GM04503 (cell line): ENCODE measurements at regions not wholly inside any gene's neighbourhood (a gene's known extent, or its start where the extent isn't known, plus 50 kb on each side); places are given as distances from the start of the nearest gene placed in this dataset.
"Not testable (repeated sequence)": the region's sequence is repeated elsewhere in the genome, so short reads cannot be mapped to it uniquely, and the experiment has no call there.

Experiments used
- DNase-seq: peaks from one replicate; pipeline ENCODE4 v3.0.0-alpha.2; 2012; ENCODE audit warnings: low read depth

GRCh38 chr4:189185810-189186432 is 754.8 kb upstream of the FRG1 start:
- DNase-seq = no peak

DNA sequence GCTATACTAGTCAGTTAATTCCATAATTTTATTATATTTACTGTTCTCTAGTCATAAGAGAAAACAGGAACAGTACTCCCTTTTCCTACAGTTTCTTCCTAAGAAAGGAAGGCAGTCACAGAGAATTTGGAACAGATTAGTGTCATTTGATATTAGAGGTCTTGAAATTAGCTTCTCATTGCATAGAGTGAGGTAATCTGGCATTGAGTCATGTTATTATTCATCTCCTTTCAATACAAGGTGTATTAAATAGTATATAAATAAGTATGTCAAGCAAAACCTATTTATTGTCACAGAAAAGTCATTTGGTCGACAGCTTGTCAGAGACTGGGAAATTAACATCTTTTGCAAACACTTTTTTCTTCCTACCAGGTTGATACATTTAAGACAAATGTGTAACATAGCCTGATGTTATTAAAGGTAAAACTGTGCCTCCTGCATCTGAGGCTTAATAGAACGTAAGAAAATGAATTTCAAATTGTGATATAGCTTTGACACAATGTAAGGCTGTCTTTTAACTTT is 753.1 kb upstream of the FRG1 start:
- DNase-seq = no peak

DNA sequence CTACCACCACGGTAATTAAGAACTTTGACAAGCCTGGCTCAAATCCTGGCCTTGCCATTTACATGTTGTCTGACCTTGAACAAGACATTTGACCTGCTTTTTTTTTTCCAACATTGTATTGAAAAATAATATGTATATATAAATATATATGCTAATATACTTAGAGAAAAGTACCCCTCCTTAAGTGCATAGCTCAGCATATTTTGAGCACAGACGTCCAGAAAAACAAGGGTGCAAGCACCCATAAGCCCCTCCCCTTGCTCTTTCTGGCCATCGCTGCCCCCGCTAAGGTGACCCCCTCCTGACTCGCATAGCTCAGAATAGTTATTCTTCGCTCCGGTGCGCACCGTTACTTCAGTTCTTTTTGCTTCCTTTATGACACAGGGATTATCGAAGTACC is 742.0 kb upstream of the FRG1 start:
- DNase-seq = no peak

DNA sequence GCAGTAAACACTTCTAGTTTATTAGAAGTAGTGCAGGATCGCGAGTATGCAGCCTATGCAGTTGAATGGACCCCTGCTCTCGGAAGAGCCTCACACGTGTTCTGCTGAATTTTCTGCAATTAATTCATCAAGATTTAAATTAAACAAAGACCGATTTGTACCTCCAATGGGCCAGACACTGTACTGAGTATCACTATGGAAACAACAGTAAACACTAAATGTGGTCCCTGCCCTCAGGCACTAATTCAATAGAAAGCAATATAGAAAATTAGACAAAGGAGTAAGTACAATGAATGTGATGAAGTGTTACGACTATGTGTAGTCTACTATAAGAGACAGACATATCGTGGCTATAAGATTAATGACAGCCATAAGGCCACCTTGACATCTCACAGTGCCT is 740.3 kb upstream of the FRG1 start:
- DNase-seq = no peak

GRCh38 chr4:189202182-189202868 is 738.3 kb upstream of the FRG1 start:
- peak; percentile 21 for DNase-seq

DNA sequence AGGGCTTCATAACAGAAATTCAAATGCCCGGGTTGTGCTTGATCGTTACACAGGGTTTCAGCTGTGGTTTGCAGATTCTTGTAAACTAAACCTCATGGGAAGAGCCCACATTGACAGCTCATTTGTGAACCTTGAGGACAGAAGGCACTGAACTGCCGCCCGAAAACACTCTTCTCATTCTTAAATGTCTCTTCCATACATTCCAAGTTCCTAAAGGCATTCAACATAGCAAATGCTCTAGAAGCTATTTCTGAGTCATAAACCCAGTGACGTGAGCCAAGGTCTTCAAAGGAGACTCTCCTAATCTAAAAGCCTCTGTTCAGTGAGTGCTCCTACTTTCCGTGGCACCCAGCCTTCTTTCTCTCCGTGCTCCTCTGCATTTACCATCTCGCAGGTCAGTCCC is 737.8 kb upstream of the FRG1 start:
- no peak for DNase-seq

DNA sequence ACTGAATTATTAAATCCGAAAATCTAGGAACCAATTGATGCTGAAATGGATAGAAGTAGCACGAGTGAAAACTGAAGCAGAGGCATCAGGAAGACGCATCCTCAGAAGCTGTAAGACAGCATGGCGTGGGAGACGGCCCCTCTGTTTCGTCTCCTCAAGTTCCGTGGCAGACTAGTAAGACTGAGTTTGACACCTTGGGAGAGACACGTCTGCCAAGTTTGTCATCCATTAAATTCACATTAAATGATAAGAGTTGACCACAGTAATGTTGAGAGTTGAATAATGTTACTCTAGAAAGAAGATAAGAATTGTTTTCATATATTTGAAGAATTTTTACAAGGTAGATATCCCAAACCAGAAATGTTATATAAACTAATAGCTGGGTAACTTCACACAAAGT is 736.1 kb upstream of the FRG1 start:
- DNase-seq = no peak

DNA sequence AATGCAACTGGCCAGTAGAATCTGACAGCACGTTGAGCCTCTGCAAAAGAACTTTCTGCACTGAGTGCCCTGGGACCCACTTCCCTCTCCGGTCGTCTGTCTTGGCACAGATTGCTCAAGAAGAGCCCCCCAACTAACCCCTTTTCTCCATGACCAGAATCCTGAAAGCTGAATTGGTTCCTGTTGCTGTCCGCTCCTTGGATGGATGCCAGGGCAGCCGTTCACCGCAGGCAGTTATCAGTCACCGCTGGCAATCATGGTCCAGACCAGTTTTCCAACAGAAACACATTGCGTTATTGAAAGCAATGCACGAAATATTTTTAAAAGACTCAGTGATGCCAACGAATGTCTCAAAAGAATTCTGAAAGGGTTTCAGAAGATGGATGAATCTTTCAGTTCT is 733.7 kb upstream of the FRG1 start:
- no peak for DNase-seq

GRCh38 chr4:189207872-189208271 is 732.8 kb upstream of the FRG1 start:
- DNase-seq = no peak

GRCh38 chr4:189215574-189215973 is 725.1 kb upstream of the FRG1 start:
- no peak for DNase-seq

DNA sequence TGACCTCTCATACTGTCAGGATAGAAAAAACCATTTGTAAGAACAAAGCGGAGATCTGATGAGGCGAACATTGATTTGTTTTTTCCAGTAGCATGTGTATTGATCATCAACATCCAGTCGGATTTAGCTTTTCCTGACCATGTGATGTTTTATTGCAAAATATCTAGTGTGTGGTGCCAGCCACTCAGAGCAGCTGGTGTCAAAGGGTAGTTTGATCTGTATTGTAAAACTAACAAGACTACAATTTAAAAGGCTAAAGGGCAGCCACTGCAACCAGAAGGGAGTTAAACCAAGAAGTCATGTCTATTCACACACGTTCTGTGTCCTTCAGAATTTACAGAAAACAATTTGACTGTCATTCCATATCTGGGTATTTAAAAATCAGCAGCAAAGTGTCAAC is 719.0 kb upstream of the FRG1 start:
- DNase-seq = no peak

DNA sequence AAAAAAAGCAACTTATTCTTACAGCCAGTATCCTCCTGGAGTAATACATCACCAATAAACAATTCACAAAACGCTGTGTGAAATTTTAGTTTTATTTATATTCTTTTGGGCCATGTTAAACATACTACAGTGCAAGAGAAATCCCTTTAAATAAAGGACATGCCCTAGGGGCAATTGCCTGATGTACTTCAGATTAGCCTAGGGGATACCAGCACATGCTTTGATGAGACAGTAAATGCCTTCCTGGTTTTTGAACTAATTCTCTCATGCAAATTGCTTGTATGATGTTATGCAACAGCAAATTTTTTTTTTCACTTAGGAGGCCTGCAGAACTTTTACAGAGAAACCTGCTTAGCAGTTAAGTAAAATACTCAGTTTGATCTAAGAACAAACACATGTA is 711.9 kb upstream of the FRG1 start:
- DNase-seq = no peak

DNA sequence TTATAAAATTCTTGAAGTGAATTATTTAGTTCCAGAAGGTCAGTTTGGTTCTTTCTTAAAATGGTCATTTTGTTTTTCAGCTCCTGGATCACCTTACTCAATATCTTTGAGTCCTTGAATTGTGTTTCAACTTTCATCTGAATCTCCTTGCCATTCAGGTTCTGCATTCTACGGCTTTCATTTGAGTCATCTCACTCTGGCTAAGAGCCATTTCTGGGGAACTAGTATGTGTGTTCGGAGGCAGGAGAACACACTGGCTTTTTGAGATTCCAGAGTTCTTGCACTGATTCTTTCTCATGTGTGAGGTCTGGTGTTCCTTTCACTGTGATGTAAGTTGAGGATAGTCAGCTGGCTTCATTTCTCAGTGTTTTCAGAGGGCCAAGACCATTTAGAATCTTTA is 708.4 kb upstream of the FRG1 start:
- DNase-seq = no peak

DNA sequence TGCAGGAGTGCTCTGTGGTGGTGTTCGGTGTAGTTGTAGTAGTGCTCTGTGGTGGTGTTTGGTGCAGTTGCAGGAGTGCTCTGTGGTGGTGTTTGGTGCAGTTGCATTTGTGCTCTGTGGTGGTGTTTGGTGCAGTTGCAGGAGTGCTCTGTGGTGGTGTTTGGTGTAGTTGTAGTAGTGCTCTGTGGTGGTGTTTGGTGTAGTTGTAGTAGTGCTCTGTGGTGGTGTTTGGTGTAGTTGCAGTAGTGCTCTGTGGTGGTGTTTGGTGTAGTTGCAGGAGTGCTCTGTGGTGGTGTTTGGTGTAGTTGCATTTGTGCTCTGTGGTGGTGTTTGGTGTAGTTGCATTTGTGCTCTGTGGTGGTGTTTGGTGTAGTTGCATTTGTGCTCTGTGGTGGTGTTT is 706.9 kb upstream of the FRG1 start:
- not testable (repeated sequence) for DNase-seq

DNA sequence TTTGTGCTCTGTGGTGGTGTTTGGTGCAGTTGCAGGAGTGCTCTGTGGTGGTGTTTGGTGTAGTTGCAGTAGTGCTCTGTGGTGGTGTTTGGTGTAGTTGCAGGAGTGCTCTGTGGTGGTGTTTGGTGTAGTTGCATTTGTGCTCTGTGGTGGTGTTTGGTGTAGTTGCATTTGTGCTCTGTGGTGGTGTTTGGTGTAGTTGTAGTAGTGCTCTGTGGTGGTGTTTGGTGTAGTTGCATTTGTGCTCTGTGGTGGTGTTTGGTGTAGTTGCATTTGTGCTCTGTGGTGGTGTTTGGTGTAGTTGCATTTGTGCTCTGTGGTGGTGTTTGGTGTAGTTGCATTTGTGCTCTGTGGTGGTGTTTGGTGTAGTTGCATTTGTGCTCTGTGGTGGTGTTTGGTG is 705.7 kb upstream of the FRG1 start:
- not testable (repeated sequence) for DNase-seq

DNA sequence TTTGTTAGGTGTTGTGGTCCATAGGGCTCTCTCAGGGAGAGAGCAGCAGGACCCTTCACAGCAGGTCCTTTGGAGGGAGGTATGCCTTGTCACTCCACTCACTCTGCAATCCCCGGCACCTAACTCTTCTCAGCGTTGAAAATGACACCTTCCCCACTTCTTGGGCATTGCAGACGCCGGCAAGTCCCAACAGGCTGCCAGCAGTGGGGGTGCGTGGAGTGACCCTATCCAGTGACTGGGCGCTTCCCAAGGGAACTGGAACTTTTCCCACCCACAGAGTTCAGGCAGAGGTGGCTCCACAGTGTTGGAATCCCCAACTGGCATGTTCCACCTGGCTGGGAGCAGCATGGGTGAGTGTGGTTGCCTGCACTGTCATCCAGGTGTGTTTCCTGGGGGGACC is 705.1 kb upstream of the FRG1 start:
- no peak for DNase-seq

GRCh38 chr4:189236321-189236720 is 704.4 kb upstream of the FRG1 start:
- not testable (repeated sequence) for DNase-seq

- no peak for DNase-seq
Observed at GRCh38 chr4:189237340-189237739, 703.3 kb upstream of the FRG1 start.

GRCh38 chr4:189255636-189256035 is 685.0 kb upstream of the FRG1 start:
- DNase-seq = no peak

GRCh38 chr4:189261475-189261874 is 679.2 kb upstream of the FRG1 start:
- no peak for DNase-seq

DNA sequence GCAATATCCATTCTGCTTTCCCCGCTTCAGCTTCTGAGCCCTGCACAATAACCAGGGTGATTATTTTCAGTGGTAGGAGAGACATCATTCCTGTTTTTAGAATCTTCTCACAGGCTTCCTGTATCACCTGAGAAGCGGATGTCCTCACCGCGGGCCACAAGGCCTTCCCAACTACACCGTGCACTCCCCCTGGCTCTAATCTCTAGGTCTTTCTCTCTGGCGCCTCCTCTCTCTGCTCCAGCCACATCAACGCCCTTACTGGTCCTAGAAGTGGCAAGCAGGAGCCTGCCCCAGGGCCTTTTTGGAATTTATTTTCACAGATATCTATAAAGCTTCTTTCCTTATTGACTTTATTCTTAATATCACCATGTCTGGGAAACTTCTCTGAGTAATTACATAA is 675.2 kb upstream of the FRG1 start:
- DNase-seq = no peak

DNA sequence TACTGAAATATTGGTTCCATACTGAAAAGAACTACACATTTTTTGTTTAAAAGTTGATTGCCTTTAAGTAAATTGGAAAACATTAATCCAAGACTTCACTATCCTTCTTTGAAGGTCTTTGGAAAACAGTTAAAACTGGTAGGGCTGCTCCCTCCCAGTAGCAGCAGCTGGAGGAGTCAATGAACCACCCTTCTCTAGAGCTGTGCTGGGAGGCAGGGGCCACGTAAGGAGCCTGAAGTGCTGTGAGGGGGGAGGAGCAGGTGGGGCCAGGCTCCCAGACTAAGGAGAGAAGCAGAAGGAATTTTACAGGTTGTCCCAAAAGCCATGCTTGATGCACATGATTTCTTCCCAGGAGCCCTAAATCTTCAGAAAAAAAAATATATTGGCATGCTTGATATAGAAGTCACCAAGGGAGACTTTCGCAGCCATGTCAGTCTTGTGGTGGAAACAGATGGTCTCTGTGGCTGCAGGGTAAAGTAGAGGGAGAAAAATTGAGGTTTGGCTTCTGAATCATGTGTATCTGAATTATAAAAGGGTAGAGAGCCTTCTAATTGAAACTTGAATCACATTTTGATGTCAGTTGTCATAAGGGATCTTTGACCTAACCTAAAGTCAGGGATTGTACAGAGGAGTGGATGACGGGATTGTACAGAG is 673.2 kb upstream of the FRG1 start:
- no peak for DNase-seq

- DNase-seq = no peak
Observed at GRCh38 chr4:189278597-189279165, 662.0 kb upstream of the FRG1 start.
